Transverse colon (tissue), 4 donors: ENCODE measurements at regions not wholly inside any gene's neighbourhood (a gene's known extent, or its start where the extent isn't known, plus 50 kb on each side); places are given as distances from the start of the nearest gene placed in this dataset.

Source experiments
- DNase-seq: peaks from one replicate; pipeline ENCODE4 v3.0.0-alpha.2; 2019
- H3K27ac ChIP-seq, 4 donors: fragments of 200-600 bp; sonication (generic); 2 replicates each; pipeline ENCODE4 v1.5.1; 2016 to 2018; ENCODE audit warnings: inconsistent platforms in 4 of 4
- H3K27me3 ChIP-seq: fragments of 200-600 bp; sonication (generic); 2 replicates; pipeline ENCODE4 v1.5.1; 2017; ENCODE audit warnings: inconsistent platforms
- H3K36me3 ChIP-seq, 4 donors: fragments of 200-600 bp; sonication (generic); 2 replicates each; pipeline ENCODE4 v1.5.1; 2017 to 2019; ENCODE audit warnings: inconsistent platforms in 4 of 4
- H3K4me1 ChIP-seq, 4 donors: fragments of 200-600 bp; sonication (generic); 2 replicates each; pipeline ENCODE4 v1.5.1; 2017 to 2020; ENCODE audit warnings: inconsistent platforms in 4 of 4
- H3K4me3 ChIP-seq, 4 donors: fragments of 200-600 bp; sonication (generic); 1 replicate in 1 of 4; 2 replicates in 3 of 4; pipeline versions ENCODE4 v1.5.1 to v1.6.1; 2017 to 2019; ENCODE audit warnings: inconsistent platforms in 4 of 4
- H3K9me3 ChIP-seq, 2 donors: fragments of 200-600 bp; sonication (generic); 2 replicates each; pipeline ENCODE4 v1.5.1; 2017 to 2019; ENCODE audit warnings: inconsistent platforms in 2 of 2
- EP300 ChIP-seq: sonication (generic); formaldehyde crosslinking; IDR thresholded peaks from one replicate; pipeline ENCODE4 v1.6.1; 2017; ENCODE audit warnings: antibody characterized with exemption, low read depth
- POLR2A ChIP-seq: fragments of 450-650 bp; IDR thresholded peaks from one replicate; pipeline ENCODE4 v1.6.1; 2016; ENCODE audit warnings: antibody characterized with exemption, mild to moderate bottlenecking, moderate library complexity
- POLR2AphosphoS5 ChIP-seq, 3 donors: sonication (generic); formaldehyde crosslinking; IDR thresholded peaks; one replicate each; pipeline ENCODE4 v1.6.1; 2016; ENCODE audit warnings: antibody characterized with exemption in 3 of 3
- WGBS, 2 donors: methylation state at CpG; one replicate each; pipeline ENCODE4 v1.1.5; 2018; ENCODE audit warnings: low coverage in 1 of 2; 5-methylcytosine and 5-hydroxymethylcytosine counted together
- in situ Hi-C, 4 donors: fragments of 200-750 bp; cut with MboI; loops; one replicate each; pipeline versions ENCODE4 v1.15.0 to v1.15.1; 2017; ENCODE audit warnings: low sequenced_read_pairs in 3 of 4, low pct_ligation_motif_present in 1 of 4, low pct_unique_long_range_greater_than_20kb in 1 of 4
- intact Hi-C: fragments of 100-400 bp; cut with DNase I; formaldehyde crosslinking; loops from one replicate; pipeline ENCODE4 v1.15.1; 2023; ENCODE audit warnings: low total_unique reads
- TF ChIP-seq, protein P1 (sequence below), 5 experiments: fragments of 200-600 bp in 3 of 5; fragments of 450-650 bp in 2 of 5; sonication (generic) in 3 of 5; IDR thresholded peaks; 1 replicate in 2 of 5; 2 replicates in 3 of 5; pipeline ENCODE4 v1.5.1; 2016 to 2017; ENCODE audit warnings: antibody characterized with exemption in 5 of 5, inconsistent platforms in 3 of 5, mild to moderate bottlenecking in 2 of 5, moderate library complexity in 1 of 5

DNA sequence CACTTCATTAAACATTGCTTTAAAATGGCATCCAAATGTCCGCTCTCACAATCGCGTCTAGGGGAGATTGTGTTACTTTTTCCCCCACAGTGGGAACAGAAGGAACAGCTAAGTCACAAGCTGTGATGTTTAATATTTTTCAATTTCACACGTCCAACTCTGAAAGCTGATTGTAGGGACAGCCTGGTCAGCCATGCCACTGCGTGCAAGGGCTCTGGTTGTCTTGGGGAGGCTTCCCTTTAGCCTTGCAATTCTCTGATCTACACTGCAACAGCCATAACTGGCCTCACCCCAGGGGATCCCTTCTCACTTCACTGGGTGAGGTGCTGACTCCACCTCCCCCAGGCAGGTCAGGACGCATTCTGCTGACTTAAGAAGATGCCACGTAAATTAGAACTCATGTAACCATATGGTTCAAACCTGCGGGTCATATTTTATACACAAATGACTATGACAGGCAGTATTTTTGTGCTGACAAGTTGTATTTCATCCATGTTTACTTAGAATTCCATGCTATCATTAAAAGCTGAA lies 425.2 kb upstream of the NFE2L3 start:
- Histone ChIP-seq H3K27ac (peak overlapping the region in 1 of 4 donors; percentile 57), H3K9me3 (no peaks in the 10 kb centered on the region), H3K27me3 (no peaks in the 10 kb centered on the region), H3K36me3 (no peaks in the 10 kb centered on the region), H3K4me1 (peaks cover 0 to 8% (median 7%) of the 10 kb centered on the region in 4 donors), H3K4me3 (no peak overlapping the region)
- in situ Hi-C loops (no loop called here), intact Hi-C loops (no loop called here)
- TF ChIP-seq EP300 (no peak), POLR2AphosphoS5 (IDR thresholded peaks at IDR 0.05) (no peak), POLR2A (no peak)
- TF ChIP-seq, protein P1, sequence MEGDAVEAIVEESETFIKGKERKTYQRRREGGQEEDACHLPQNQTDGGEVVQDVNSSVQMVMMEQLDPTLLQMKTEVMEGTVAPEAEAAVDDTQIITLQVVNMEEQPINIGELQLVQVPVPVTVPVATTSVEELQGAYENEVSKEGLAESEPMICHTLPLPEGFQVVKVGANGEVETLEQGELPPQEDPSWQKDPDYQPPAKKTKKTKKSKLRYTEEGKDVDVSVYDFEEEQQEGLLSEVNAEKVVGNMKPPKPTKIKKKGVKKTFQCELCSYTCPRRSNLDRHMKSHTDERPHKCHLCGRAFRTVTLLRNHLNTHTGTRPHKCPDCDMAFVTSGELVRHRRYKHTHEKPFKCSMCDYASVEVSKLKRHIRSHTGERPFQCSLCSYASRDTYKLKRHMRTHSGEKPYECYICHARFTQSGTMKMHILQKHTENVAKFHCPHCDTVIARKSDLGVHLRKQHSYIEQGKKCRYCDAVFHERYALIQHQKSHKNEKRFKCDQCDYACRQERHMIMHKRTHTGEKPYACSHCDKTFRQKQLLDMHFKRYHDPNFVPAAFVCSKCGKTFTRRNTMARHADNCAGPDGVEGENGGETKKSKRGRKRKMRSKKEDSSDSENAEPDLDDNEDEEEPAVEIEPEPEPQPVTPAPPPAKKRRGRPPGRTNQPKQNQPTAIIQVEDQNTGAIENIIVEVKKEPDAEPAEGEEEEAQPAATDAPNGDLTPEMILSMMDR (IDR thresholded peaks at IDR 0.05), result no peak
- no peak for DNase-seq
- 88 to 95% methylated on average over 8 of the region's 8 CpGs for WGBS, 2 donors

DNA sequence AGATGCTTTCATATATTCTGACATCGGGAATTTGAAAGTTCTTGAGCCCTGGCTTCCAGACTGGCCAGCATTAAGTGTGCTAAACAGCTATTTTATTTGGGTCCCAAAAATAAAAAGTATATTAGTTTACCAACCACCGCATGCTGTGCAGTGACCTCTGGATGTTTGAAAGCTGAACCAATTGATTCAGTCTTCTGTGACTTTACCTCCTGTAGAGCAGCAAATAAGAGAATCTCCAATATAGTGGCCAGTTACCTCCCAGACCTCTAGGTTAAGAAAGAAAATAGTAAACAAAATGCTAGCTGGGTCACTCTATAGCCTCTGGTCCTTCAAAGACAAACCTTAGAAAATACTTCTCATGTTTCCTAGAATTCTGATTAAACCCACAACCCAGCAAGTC lies 424.6 kb upstream of the NFE2L3 start:
- Histone ChIP-seq H3K27ac (no peak overlapping the region), H3K4me1 (peaks cover 0 to 14% (median 8%) of the 10 kb centered on the region in 4 donors), H3K36me3 (no peaks in the 10 kb centered on the region), H3K9me3 (no peaks in the 10 kb centered on the region), H3K4me3 (no peak overlapping the region), H3K27me3 (no peaks in the 10 kb centered on the region)
- no peak for TF ChIP-seq POLR2AphosphoS5 (IDR thresholded peaks at IDR 0.05)
- no peak for TF ChIP-seq POLR2A
- TF ChIP-seq, protein P1 (IDR thresholded peaks at IDR 0.05), result no peak
- intact Hi-C loops (no loop called here), in situ Hi-C loops (no loop called here)
- WGBS, 2 donors, result 60 to 84% methylated on average over 2 of the region's 2 CpGs
- DNase-seq, result no peak

DNA sequence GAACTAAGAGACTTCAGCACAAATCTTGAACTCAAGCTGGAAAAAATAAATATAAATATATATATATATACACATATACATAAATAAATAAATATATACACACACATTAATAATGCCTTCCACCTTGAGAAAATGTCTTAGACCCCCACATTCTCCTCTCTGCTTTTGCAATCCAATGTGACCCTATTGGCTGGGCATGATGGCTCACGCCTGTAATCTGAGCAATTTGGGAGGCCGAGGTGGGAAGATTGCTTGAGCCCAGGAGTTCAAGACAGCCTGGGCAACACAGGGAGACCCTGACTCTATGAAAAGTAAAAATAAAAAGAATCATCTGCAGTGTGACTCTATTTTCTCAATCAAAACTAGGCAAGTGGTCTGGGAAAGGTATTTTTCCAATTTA lies 424.1 kb upstream of the NFE2L3 start:
- TF ChIP-seq EP300, result no peak
- TF ChIP-seq, protein P1 (IDR thresholded peaks at IDR 0.05), result no peak
- TF ChIP-seq POLR2AphosphoS5 (IDR thresholded peaks at IDR 0.05), result no peak
- TF ChIP-seq POLR2A, result no peak
- H3K9me3 ChIP-seq, result no peaks in the 10 kb centered on the region
- DNase-seq, result no peak
- peaks cover 0 to 14% (median 8%) of the 10 kb centered on the region in 4 donors for H3K4me1 ChIP-seq
- no peak overlapping the region for H3K4me3 ChIP-seq
- in situ Hi-C loops, result no loop called here
- no peaks in the 10 kb centered on the region for H3K36me3 ChIP-seq
- 85 to 95% methylated on average over 2 of the region's 2 CpGs for WGBS, 2 donors
- H3K27ac ChIP-seq, result no peak overlapping the region
- H3K27me3 ChIP-seq, result no peaks in the 10 kb centered on the region
- intact Hi-C loops, result no loop called here

DNA sequence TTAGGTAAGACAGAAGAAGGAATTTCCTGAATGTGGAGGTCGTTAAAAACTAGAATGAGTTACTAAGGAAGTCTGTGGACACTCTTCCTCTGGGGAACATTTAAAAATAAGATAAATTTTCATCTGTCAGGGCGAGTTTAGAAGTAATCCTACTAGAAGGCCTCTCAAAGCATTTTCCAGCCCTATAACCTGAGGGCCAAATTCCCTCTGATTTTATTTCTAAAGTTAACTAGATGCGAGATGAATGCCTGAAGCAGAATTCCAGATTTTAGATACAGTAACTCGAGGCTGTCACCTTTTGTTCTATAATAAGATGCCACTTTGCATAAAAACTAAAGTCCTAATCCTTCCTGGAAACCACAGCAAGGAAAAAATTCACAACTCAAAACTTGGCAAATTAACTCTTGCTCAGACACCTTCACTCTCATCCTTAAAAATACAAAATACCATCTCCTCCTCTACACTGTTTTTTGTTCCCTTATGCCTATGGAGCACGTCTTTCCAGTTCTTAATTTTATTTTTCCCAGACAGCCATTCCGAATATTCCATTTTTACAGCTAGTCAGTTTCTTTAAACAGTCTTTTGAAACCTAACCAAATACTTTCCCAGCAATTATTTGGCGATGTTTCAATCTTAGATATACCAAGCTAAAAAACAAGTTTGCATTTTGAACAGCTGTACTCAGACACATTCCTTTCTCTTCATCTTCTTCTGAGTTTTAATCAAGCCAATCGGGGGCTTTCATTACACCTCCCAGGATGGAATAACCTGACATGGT lies 420.7 kb upstream of the NFE2L3 start:
- Histone ChIP-seq H3K27ac (peak overlapping the region; percentile 26 to 71 (median 60)), H3K9me3 (no peaks in the 10 kb centered on the region), H3K36me3 (no peaks in the 10 kb centered on the region), H3K27me3 (no peaks in the 10 kb centered on the region), H3K4me3 (no peak overlapping the region), H3K4me1 (peaks cover 0 to 14% (median 3%) of the 10 kb centered on the region in 4 donors)
- no peak for DNase-seq
- 43 to 47% methylated on average over 7 to 8 of the region's 8 CpGs for WGBS, 2 donors
- in situ Hi-C loops (no loop called here), intact Hi-C loops (no loop called here)
- TF ChIP-seq POLR2A (no peak), POLR2AphosphoS5 (IDR thresholded peaks at IDR 0.05) (no peak), EP300 (no peak)
- TF ChIP-seq, protein P1 (IDR thresholded peaks at IDR 0.05), result no peak
